Colonic mucosa (tissue), 4 donors: ENCODE measurements at regions not wholly inside any gene's neighbourhood (a gene's known extent, or its start where the extent isn't known, plus 50 kb on each side); places are given as distances from the start of the nearest gene placed in this dataset.

Experiments used
- DNase-seq: peaks from one replicate; pipeline ENCODE4 v3.0.0-alpha.2; 2020
- H3K27ac ChIP-seq: fragments of 200-600 bp; one replicate; pipeline ENCODE4 v1.8.0; 2021
- H3K27me3 ChIP-seq: fragments of 200-600 bp; one replicate; pipeline ENCODE4 v1.8.0; 2021
- H3K36me3 ChIP-seq: fragments of 200-600 bp; one replicate; pipeline ENCODE4 v1.8.0; 2021
- H3K4me1 ChIP-seq: fragments of 200-600 bp; one replicate; pipeline ENCODE4 v1.8.0; 2021; ENCODE audit warnings: mild to moderate bottlenecking
- H3K4me3 ChIP-seq: fragments of 200-600 bp; one replicate; pipeline ENCODE4 v1.8.0; 2021
- H3K9ac ChIP-seq, 2 donors: one replicate each; pipeline ENCODE4 v1.7.0; 2013; ENCODE audit warnings: control low read depth in 2 of 2, low read depth in 2 of 2, low read length in 2 of 2
- H3K9me3 ChIP-seq: fragments of 200-600 bp; one replicate; pipeline ENCODE4 v1.8.0; 2021
- CTCF ChIP-seq: fragments of 200-600 bp; IDR thresholded peaks from one replicate; pipeline ENCODE4 v1.8.0; 2022; ENCODE audit warnings: antibody characterized with exemption, mild to moderate bottlenecking
- intact Hi-C: fragments of 100-400 bp; cut with DNase I; formaldehyde crosslinking; loops from one replicate; pipeline ENCODE4 v1.14.1; 2022
- donor health status: healthy.
- donor health status: DM: no; HTN: no; CAD: no.
- donor health status: DM: no; HTN: no; CAD: no.

- intact Hi-C loops, result no loop called here
- H3K27me3 ChIP-seq, result no peaks in the 10 kb centered on the region
- H3K4me1 ChIP-seq, result no peaks in the 10 kb centered on the region
- no peaks in the 10 kb centered on the region for H3K36me3 ChIP-seq
- no peak for TF ChIP-seq CTCF
- H3K4me3 ChIP-seq, result no peak overlapping the region
- H3K9ac ChIP-seq, result no peak overlapping the region
- H3K9me3 ChIP-seq, result no peaks in the 10 kb centered on the region
- no peak for DNase-seq
- H3K27ac ChIP-seq, result no peak overlapping the region
These were observed 229.1 kb downstream of the MTRR start for GRCh38 chr5:8098081-8098480.

DNA sequence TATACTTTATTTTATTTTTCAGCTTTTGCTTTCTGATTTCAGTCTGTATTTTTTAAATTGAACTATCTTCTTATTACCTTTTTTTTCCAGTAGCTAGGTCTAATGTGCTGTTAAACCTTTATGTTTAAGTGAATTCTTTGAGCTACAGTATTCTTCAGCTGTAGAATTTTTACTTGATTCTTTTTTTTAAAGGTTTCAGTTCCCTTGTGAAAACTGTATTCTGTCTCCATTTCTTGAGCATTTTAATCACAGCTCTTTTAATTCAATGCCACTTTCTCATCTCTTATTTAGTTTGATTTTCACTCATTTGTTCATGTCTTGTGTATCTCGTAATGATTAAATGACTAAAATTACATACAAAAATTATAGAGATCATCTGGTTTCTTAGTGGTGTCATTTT is 233.8 kb downstream of the MTRR start:
- no peaks in the 10 kb centered on the region for H3K4me1 ChIP-seq
- H3K4me3 ChIP-seq, result no peak overlapping the region
- no peak for TF ChIP-seq CTCF
- no peaks in the 10 kb centered on the region for H3K9me3 ChIP-seq
- intact Hi-C loops, result no loop called here
- no peak for DNase-seq
- H3K27ac ChIP-seq, result no peak overlapping the region
- no peaks in the 10 kb centered on the region for H3K36me3 ChIP-seq
- no peak overlapping the region for H3K9ac ChIP-seq
- H3K27me3 ChIP-seq, result no peaks in the 10 kb centered on the region

- DNase-seq, result no peak
- Histone ChIP-seq H3K4me1 (no peaks in the 10 kb centered on the region), H3K9me3 (no peaks in the 10 kb centered on the region), H3K27me3 (no peaks in the 10 kb centered on the region), H3K9ac (no peak overlapping the region), H3K4me3 (no peak overlapping the region), H3K27ac (no peak overlapping the region), H3K36me3 (no peaks in the 10 kb centered on the region)
- no peak for TF ChIP-seq CTCF
- intact Hi-C loops, result no loop called here
These were observed 245.8 kb downstream of the MTRR start for GRCh38 chr5:8114597-8115266.

- TF ChIP-seq CTCF, result no peak
- Histone ChIP-seq H3K9ac (no peak overlapping the region), H3K36me3 (no peaks in the 10 kb centered on the region), H3K27me3 (no peaks in the 10 kb centered on the region), H3K4me3 (no peak overlapping the region), H3K9me3 (no peaks in the 10 kb centered on the region), H3K4me1 (no peaks in the 10 kb centered on the region), H3K27ac (no peak overlapping the region)
- DNase-seq, result no peak
- intact Hi-C loops, result no loop called here
These were observed 254.6 kb downstream of the MTRR start for GRCh38 chr5:8123559-8123958.

DNA sequence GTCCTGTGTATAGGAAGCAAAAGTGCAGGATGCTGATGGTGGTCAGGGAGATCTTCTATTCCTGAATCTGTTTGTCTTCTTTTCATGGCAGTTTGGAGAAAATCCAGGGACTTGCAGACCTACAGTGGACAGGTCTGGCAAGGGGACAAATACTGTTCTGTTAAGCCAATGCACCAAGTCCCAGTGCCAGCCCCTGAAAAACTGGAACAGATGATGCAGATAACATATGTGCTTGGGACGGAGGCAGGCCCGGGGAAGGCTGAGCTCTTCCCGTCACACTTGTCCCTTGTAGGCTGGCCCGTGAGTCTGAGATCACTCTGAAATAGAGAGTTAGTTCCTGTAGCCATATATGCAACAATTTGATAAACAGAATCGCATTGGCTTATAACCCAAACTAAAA is 265.7 kb downstream of the MTRR start:
- Histone ChIP-seq H3K27ac (no peak overlapping the region), H3K27me3 (no peaks in the 10 kb centered on the region), H3K4me3 (no peak overlapping the region), H3K9ac (no peak overlapping the region), H3K36me3 (no peaks in the 10 kb centered on the region), H3K4me1 (no peaks in the 10 kb centered on the region), H3K9me3 (no peaks in the 10 kb centered on the region)
- intact Hi-C loops, result no loop called here
- TF ChIP-seq CTCF, result no peak
- DNase-seq, result no peak
